PC-3 (cell line): ENCODE measurements at regions not wholly inside any gene's neighbourhood (a gene's known extent, or its start where the extent isn't known, plus 50 kb on each side); places are given as distances from the start of the nearest gene placed in this dataset.

Source experiments
- ATAC-seq: fragments of 200-7000 bp; cut with Tn5 transposase; 2 replicates; pipeline ENCODE4 v1.9.1; 2020; ENCODE audit warnings: mild to moderate bottlenecking, moderate library complexity
- BruUV-seq: library from RNA; stranded (reverse); fragments of 400-500 nt; replicated peaks from 2 replicates; lab custom pipeline; 2021; lab: Mats Ljungman, UMichigan
- CTCF ChIA-PET: fragments of 300-600 bp; sonication (Branson Sonifier 250); formaldehyde crosslinking; loops from one replicate; lab custom pipeline; 2022; ENCODE audit warnings: antibody characterized with exemption; lab: Charles Lee
- POLR2A ChIA-PET: fragments of 300-600 bp; sonication (Branson Sonifier 250); formaldehyde crosslinking; loops from one replicate; lab custom pipeline; 2022; ENCODE audit warnings: antibody characterized with exemption; ENCODE audit not compliant: unreplicated experiment; lab: Charles Lee
- DNase-seq: peaks from one replicate; pipeline ENCODE4 v3.0.0-alpha.2; 2015
- H2AFZ ChIP-seq: fragments of 300-600 bp; sonication (generic); 2 replicates; pipeline ENCODE4 v1.6.0; 2016; ENCODE audit warnings: antibody characterized with exemption, low read length
- H3F3A ChIP-seq: fragments of 300-600 bp; sonication (generic); one replicate; pipeline ENCODE4 v1.6.0; 2017; ENCODE audit warnings: antibody characterized with exemption, low read length, control low read depth, mild to moderate bottlenecking; ENCODE audit not compliant: unreplicated experiment
- H3K27ac ChIP-seq: fragments of 300-600 bp; sonication (generic); 2 replicates; pipeline ENCODE4 v1.5.1; 2016; ENCODE audit warnings: mild to moderate bottlenecking, low read length
- H3K27me3 ChIP-seq: fragments of 300-600 bp; sonication (generic); 2 replicates; pipeline ENCODE4 v1.6.1; 2016; ENCODE audit warnings: low read length, mixed read lengths
- H3K36me3 ChIP-seq: fragments of 300-600 bp; sonication (generic); 2 replicates; pipeline ENCODE4 v1.6.1; 2016; ENCODE audit warnings: low read depth, mixed run types, low read length, mixed read lengths
- H3K4me1 ChIP-seq: fragments of 300-600 bp; sonication (generic); 2 replicates; pipeline ENCODE4 v1.5.1; 2016; ENCODE audit warnings: low read length; ENCODE audit not compliant: insufficient read depth
- H3K4me2 ChIP-seq: fragments of 300-600 bp; sonication (generic); 2 replicates; pipeline ENCODE4 v1.6.0; 2016; ENCODE audit warnings: low read length
- H3K4me3 ChIP-seq: fragments of 300-600 bp; sonication (generic); 2 replicates; pipeline ENCODE4 v1.5.1; 2016; ENCODE audit warnings: mild to moderate bottlenecking, low read length, mixed read lengths
- H3K79me2 ChIP-seq: fragments of 300-600 bp; sonication (generic); 2 replicates; pipeline ENCODE4 v1.6.1; 2017; ENCODE audit warnings: low read length, mixed read lengths
- H3K9ac ChIP-seq: fragments of 300-600 bp; sonication (generic); 2 replicates; pipeline ENCODE4 v1.6.0; 2016; ENCODE audit warnings: mild to moderate bottlenecking, low read length
- H3K9me2 ChIP-seq: fragments of 300-600 bp; sonication (generic); replicated peaks from 2 replicates; pipeline ENCODE4 v1.6.1; 2016; ENCODE audit warnings: mixed run types, low read length, mixed read lengths
- H3K9me3 ChIP-seq: fragments of 300-600 bp; sonication (generic); 2 replicates; pipeline ENCODE4 v1.6.1; 2016; ENCODE audit warnings: low read length, mixed read lengths
- H4K20me1 ChIP-seq: fragments of 300-600 bp; sonication (generic); 2 replicates; pipeline ENCODE4 v1.6.1; 2016; ENCODE audit warnings: low read length, mixed read lengths
- EZH2 ChIP-seq: fragments of 300-600 bp; sonication (generic); IDR thresholded peaks from one replicate; pipeline ENCODE4 v1.6.1; 2017; ENCODE audit warnings: antibody characterized with exemption, mild to moderate bottlenecking, low read length; ENCODE audit not compliant: unreplicated experiment
- EZH2phosphoT487 ChIP-seq: fragments of 300-600 bp; sonication (generic); IDR thresholded peaks from 2 replicates; pipeline ENCODE4 v1.6.1; 2018; ENCODE audit warnings: mild to moderate bottlenecking, antibody characterized with exemption, low read length, borderline replicate concordance
- intact Hi-C: fragments of 100-400 bp; cut with micrococcal nuclease; formaldehyde crosslinking; loops from 2 replicates; pipeline ENCODE4 v1.9.0; 2023
- TF ChIP-seq, protein P1 (sequence below): fragments of 300-600 bp; sonication (generic); conservative IDR thresholded peaks from 2 replicates; pipeline ENCODE4 v1.5.1; 2017; ENCODE audit warnings: antibody characterized with exemption, low read depth, mild to moderate bottlenecking, low read length

- TF ChIP-seq, protein P1, sequence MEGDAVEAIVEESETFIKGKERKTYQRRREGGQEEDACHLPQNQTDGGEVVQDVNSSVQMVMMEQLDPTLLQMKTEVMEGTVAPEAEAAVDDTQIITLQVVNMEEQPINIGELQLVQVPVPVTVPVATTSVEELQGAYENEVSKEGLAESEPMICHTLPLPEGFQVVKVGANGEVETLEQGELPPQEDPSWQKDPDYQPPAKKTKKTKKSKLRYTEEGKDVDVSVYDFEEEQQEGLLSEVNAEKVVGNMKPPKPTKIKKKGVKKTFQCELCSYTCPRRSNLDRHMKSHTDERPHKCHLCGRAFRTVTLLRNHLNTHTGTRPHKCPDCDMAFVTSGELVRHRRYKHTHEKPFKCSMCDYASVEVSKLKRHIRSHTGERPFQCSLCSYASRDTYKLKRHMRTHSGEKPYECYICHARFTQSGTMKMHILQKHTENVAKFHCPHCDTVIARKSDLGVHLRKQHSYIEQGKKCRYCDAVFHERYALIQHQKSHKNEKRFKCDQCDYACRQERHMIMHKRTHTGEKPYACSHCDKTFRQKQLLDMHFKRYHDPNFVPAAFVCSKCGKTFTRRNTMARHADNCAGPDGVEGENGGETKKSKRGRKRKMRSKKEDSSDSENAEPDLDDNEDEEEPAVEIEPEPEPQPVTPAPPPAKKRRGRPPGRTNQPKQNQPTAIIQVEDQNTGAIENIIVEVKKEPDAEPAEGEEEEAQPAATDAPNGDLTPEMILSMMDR, result no peak
- no peak for TF ChIP-seq EZH2
- no peak for TF ChIP-seq EZH2phosphoT487
- H4K20me1 ChIP-seq, result no peaks in the 10 kb centered on the region
- no peaks in the 10 kb centered on the region for H3F3A ChIP-seq
- no peak overlapping the region for H3K4me3 ChIP-seq
- no peaks in the 10 kb centered on the region for H3K9me3 ChIP-seq
- H3K4me1 ChIP-seq, result no peaks in the 10 kb centered on the region
- ATAC-seq (no peak), DNase-seq (no peak)
- no peaks in the 10 kb centered on the region for H3K36me3 ChIP-seq
- H3K27me3 ChIP-seq, result no peaks in the 10 kb centered on the region
- no peaks in the 10 kb centered on the region for H3K79me2 ChIP-seq
- H3K9ac ChIP-seq, result no peak overlapping the region
- CTCF ChIA-PET, result no interaction called here
- no peak overlapping the region for H2AFZ ChIP-seq
- intact Hi-C loops, result no loop called here
- no TSS peak for BruUV-seq
- no peaks in the 10 kb centered on the region for H3K9me2 ChIP-seq
- POLR2A ChIA-PET, result no interaction called here
- H3K27ac ChIP-seq, result no peak overlapping the region
- no peak overlapping the region for H3K4me2 ChIP-seq
These were observed 1600.6 kb upstream of the B3GALT2 start for GRCh38 chr1:194787001-194787400.

DNA sequence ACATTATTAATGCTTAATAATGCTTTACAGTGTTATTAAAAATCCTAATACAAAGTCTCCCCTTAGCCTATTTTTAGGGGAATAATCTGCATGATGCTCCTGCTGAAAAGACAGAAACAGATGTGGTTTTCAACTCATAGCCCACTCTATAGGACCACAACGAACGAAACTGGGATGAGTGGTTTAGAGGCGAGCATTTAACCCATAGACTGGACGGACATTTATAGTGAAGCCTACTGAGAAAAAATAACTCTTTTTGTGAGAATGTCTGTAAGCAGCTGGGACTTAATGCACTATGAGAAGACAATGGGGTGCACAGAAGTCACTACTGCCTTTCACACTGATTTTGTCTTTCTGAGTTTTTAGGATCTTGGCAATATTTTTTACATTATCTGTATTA lies 1599.6 kb upstream of the B3GALT2 start:
- no peaks in the 10 kb centered on the region for H3F3A ChIP-seq
- TF ChIP-seq, protein P1, result no peak
- TF ChIP-seq EZH2phosphoT487, result no peak
- no peak for TF ChIP-seq EZH2
- no peaks in the 10 kb centered on the region for H3K27me3 ChIP-seq
- intact Hi-C loops, result no loop called here
- H3K9me3 ChIP-seq, result no peaks in the 10 kb centered on the region
- ATAC-seq (no peak), DNase-seq (no peak)
- CTCF ChIA-PET, result no interaction called here
- no peaks in the 10 kb centered on the region for H3K9me2 ChIP-seq
- no TSS peak for BruUV-seq
- H3K9ac ChIP-seq, result no peak overlapping the region
- no peak overlapping the region for H3K4me3 ChIP-seq
- H4K20me1 ChIP-seq, result no peaks in the 10 kb centered on the region
- no peaks in the 10 kb centered on the region for H3K79me2 ChIP-seq
- no peak overlapping the region for H3K4me2 ChIP-seq
- no peak overlapping the region for H3K27ac ChIP-seq
- H3K36me3 ChIP-seq, result no peaks in the 10 kb centered on the region
- POLR2A ChIA-PET, result no interaction called here
- no peaks in the 10 kb centered on the region for H3K4me1 ChIP-seq
- no peak overlapping the region for H2AFZ ChIP-seq

- TF ChIP-seq, protein P1, result no peak
- TF ChIP-seq EZH2phosphoT487 (no peak), EZH2 (no peak)
- ChIA-PET CTCF (no interaction called here), POLR2A (no interaction called here)
- no peaks in the 10 kb centered on the region for H3F3A ChIP-seq
- H3K79me2 ChIP-seq, result no peaks in the 10 kb centered on the region
- no peaks in the 10 kb centered on the region for H3K36me3 ChIP-seq
- no peaks in the 10 kb centered on the region for H3K9me3 ChIP-seq
- H3K4me3 ChIP-seq, result no peak overlapping the region
- BruUV-seq, result no TSS peak
- H3K27me3 ChIP-seq, result no peaks in the 10 kb centered on the region
- no peak overlapping the region for H2AFZ ChIP-seq
- H4K20me1 ChIP-seq, result no peaks in the 10 kb centered on the region
- no peak overlapping the region for H3K4me2 ChIP-seq
- H3K4me1 ChIP-seq, result no peaks in the 10 kb centered on the region
- DNase-seq (no peak), ATAC-seq (no peak)
- no peak overlapping the region for H3K27ac ChIP-seq
- H3K9ac ChIP-seq, result no peak overlapping the region
- H3K9me2 ChIP-seq, result no peaks in the 10 kb centered on the region
- intact Hi-C loops, result no loop called here
These were observed 1590.2 kb upstream of the B3GALT2 start for GRCh38 chr1:194776657-194777056.
